DND-41 (cell line): ENCODE measurements at regions not wholly inside any gene's neighbourhood (a gene's known extent, or its start where the extent isn't known, plus 50 kb on each side); places are given as distances from the start of the nearest gene placed in this dataset.

Experiments used
- ATAC-seq: fragments of 200-7000 bp; cut with Tn5 transposase; 3 replicates; pipeline ENCODE4 v1.9.1; 2021; ENCODE audit warnings: low read depth; ENCODE audit not compliant: insufficient read depth
- DNase-seq: peaks from one replicate; pipeline ENCODE4 v3.0.0-alpha.2; 2020
- H2AFZ ChIP-seq: 2 replicates; pipeline ENCODE4 v1.6.0; 2012; ENCODE audit warnings: low read depth, low read length
- H3K27ac ChIP-seq: 2 replicates; pipeline ENCODE4 v1.5.1; 2012; ENCODE audit warnings: low read length, inconsistent platforms
- H3K27me3 ChIP-seq: fragments of 200-600 bp; sonication (generic); 2 replicates; pipeline ENCODE4 v1.6.0; 2012; ENCODE audit warnings: low read length, mild to moderate bottlenecking, inconsistent platforms; ENCODE audit not compliant: insufficient read depth, poor library complexity
- H3K36me3 ChIP-seq: 2 replicates; pipeline ENCODE4 v1.5.1; 2012; ENCODE audit warnings: low read length, inconsistent platforms; ENCODE audit not compliant: insufficient read depth
- H3K4me1 ChIP-seq: 2 replicates; pipeline ENCODE4 v1.5.1; 2012; ENCODE audit warnings: mild to moderate bottlenecking, low read length; ENCODE audit not compliant: insufficient read depth
- H3K4me2 ChIP-seq: 2 replicates; pipeline ENCODE4 v1.6.0; 2012; ENCODE audit warnings: mild to moderate bottlenecking, moderate library complexity, low read length, inconsistent platforms; ENCODE audit not compliant: insufficient read depth
- H3K4me3 ChIP-seq, 2 experiments: fragments of 200-600 bp in 1 of 2; shearing (Covaris generic) in 1 of 2; 2 replicates each; pipeline ENCODE4 v1.5.1; 2012 to 2016; ENCODE audit warnings: inconsistent platforms in 2 of 2, low read length in 2 of 2, mild to moderate bottlenecking in 2 of 2, low read depth in 1 of 2, moderate library complexity in 1 of 2
- H3K79me2 ChIP-seq: 2 replicates; pipeline ENCODE4 v1.6.0; 2012; ENCODE audit warnings: low read length, inconsistent platforms; ENCODE audit not compliant: insufficient read depth
- H3K9ac ChIP-seq: 2 replicates; pipeline ENCODE4 v1.6.0; 2012; ENCODE audit warnings: low read depth, mild to moderate bottlenecking, inconsistent platforms, low read length, moderate library complexity
- H3K9me3 ChIP-seq: 2 replicates; pipeline ENCODE4 v1.5.1; 2012; ENCODE audit warnings: low read length, moderate library complexity, mild to moderate bottlenecking, inconsistent platforms; ENCODE audit not compliant: insufficient read depth, severe bottlenecking
- H4K20me1 ChIP-seq: 2 replicates; pipeline ENCODE4 v1.6.0; 2012; ENCODE audit warnings: low read length; ENCODE audit not compliant: insufficient read depth
- CTCF ChIP-seq: IDR thresholded peaks from 2 replicates; pipeline ENCODE4 v1.5.1; 2012; ENCODE audit warnings: borderline replicate concordance, low read length, moderate library complexity, mild to moderate bottlenecking; ENCODE audit not compliant: poor library complexity, severe bottlenecking; ENCODE audit errors: extremely low read depth
- EZH2 ChIP-seq: IDR thresholded peaks from 3 replicates; pipeline ENCODE4 v1.6.1; 2012; ENCODE audit warnings: borderline replicate concordance, low read depth, mild to moderate bottlenecking, moderate library complexity, low read length, inconsistent platforms; ENCODE audit not compliant: severe bottlenecking

GRCh38 chr2:239605409-239605808 lies 204.6 kb upstream of the HDAC4 start:
- peak overlapping the region; percentile 57 for H3K27ac ChIP-seq
- ATAC-seq (no peak), DNase-seq (no peak)
- no peak overlapping the region for H3K4me3 ChIP-seq
- H3K27me3 ChIP-seq, result no peaks in the 10 kb centered on the region
- H3K79me2 ChIP-seq, result no peaks in the 10 kb centered on the region
- H3K4me1 ChIP-seq, result peaks cover 50% of the 10 kb centered on the region
- no peaks in the 10 kb centered on the region for H3K36me3 ChIP-seq
- no peak overlapping the region for H2AFZ ChIP-seq
- H3K4me2 ChIP-seq, result no peak overlapping the region
- no peaks in the 10 kb centered on the region for H3K9me3 ChIP-seq
- no peak for TF ChIP-seq EZH2
- no peak for TF ChIP-seq CTCF
- no peak overlapping the region for H3K9ac ChIP-seq
- no peaks in the 10 kb centered on the region for H4K20me1 ChIP-seq

- Histone ChIP-seq H4K20me1 (no peaks in the 10 kb centered on the region), H3K4me2 (no peak overlapping the region), H2AFZ (no peak overlapping the region), H3K4me3 (no peak overlapping the region), H3K27me3 (no peaks in the 10 kb centered on the region), H3K4me1 (peaks cover 55% of the 10 kb centered on the region), H3K9me3 (no peaks in the 10 kb centered on the region), H3K27ac (no peak overlapping the region), H3K36me3 (no peaks in the 10 kb centered on the region), H3K9ac (no peak overlapping the region), H3K79me2 (no peaks in the 10 kb centered on the region)
- TF ChIP-seq CTCF (no peak), EZH2 (no peak)
- DNase-seq (no peak), ATAC-seq (no peak)
These were observed 204.0 kb upstream of the HDAC4 start for GRCh38 chr2:239604861-239605260.

GRCh38 chr2:239603411-239604356 lies 202.9 kb upstream of the HDAC4 start:
- H3K9ac ChIP-seq, result no peak overlapping the region
- H2AFZ ChIP-seq, result no peak overlapping the region; the same call in 1 of the 2 replicates
- H3K27me3 ChIP-seq, result no peaks in the 10 kb centered on the region
- peaks cover 56% of the 10 kb centered on the region for H3K4me1 ChIP-seq
- H3K27ac ChIP-seq, result peak overlapping the region; percentile 46
- H3K4me3 ChIP-seq, result no peak overlapping the region
- H4K20me1 ChIP-seq, result no peaks in the 10 kb centered on the region
- ATAC-seq, result no peak
- no peaks in the 10 kb centered on the region for H3K79me2 ChIP-seq
- no peaks in the 10 kb centered on the region for H3K9me3 ChIP-seq
- H3K36me3 ChIP-seq, result no peaks in the 10 kb centered on the region
- H3K4me2 ChIP-seq, result no peak overlapping the region
- no peak for TF ChIP-seq CTCF
- no peak for TF ChIP-seq EZH2
- DNase-seq, result peak; percentile 2
